OCI-LY1 (cell line): ENCODE measurements at regions not wholly inside any gene's neighbourhood (a gene's known extent, or its start where the extent isn't known, plus 50 kb on each side); places are given as distances from the start of the nearest gene placed in this dataset.
"Not testable (repeated sequence)": the region's sequence is repeated elsewhere in the genome, so short reads cannot be mapped to it uniquely, and the experiment has no call there.

ENCODE experiments used
- H2AFZ ChIP-seq: fragments of 200-600 bp; sonication (generic), shearing (Covaris generic); 2 replicates; pipeline ENCODE4 v1.6.0; 2014; ENCODE audit warnings: antibody characterized with exemption, mild to moderate bottlenecking, low read length
- H3F3A ChIP-seq: fragments of 200-600 bp; sonication (generic), shearing (Covaris generic); 2 replicates; pipeline ENCODE4 v1.6.0; 2014; ENCODE audit warnings: mild to moderate bottlenecking, antibody characterized with exemption, low read length, moderate library complexity; ENCODE audit not compliant: insufficient read depth
- H3K27ac ChIP-seq: fragments of 200-600 bp; sonication (generic); 2 replicates; pipeline ENCODE4 v1.5.1; 2014; ENCODE audit warnings: low read length, mixed run types, mild to moderate bottlenecking, low read depth; ENCODE audit not compliant: poor library complexity, severe bottlenecking
- H3K27me3 ChIP-seq: fragments of 200-600 bp; sonication (generic); 2 replicates; pipeline ENCODE4 v1.6.0; 2014; ENCODE audit warnings: antibody characterized with exemption, mild to moderate bottlenecking, low read length, moderate library complexity; ENCODE audit not compliant: insufficient read depth
- H3K36me3 ChIP-seq: fragments of 200-600 bp; sonication (generic); 2 replicates; pipeline ENCODE4 v1.6.1; 2014; ENCODE audit warnings: mild to moderate bottlenecking, antibody characterized with exemption, low read length, moderate library complexity, mixed read lengths; ENCODE audit not compliant: insufficient read depth
- H3K4me1 ChIP-seq: fragments of 200-600 bp; sonication (generic); 2 replicates; pipeline ENCODE4 v1.5.1; 2014; ENCODE audit warnings: mild to moderate bottlenecking, low read length, moderate library complexity; ENCODE audit not compliant: insufficient read depth, severe bottlenecking
- H3K4me2 ChIP-seq: fragments of 200-600 bp; sonication (generic), shearing (Covaris generic); 2 replicates; pipeline ENCODE4 v1.6.1; 2014; ENCODE audit warnings: low read length
- H3K4me3 ChIP-seq: fragments of 200-600 bp; sonication (generic); 2 replicates; pipeline ENCODE4 v1.5.1; 2014; ENCODE audit warnings: low read length, low read depth, mild to moderate bottlenecking, mixed read lengths; ENCODE audit not compliant: poor library complexity, severe bottlenecking
- H3K79me2 ChIP-seq: fragments of 200-600 bp; shearing (Covaris generic); 2 replicates; pipeline ENCODE4 v1.6.1; 2016; ENCODE audit warnings: mixed run types, low read length, mixed read lengths; ENCODE audit not compliant: insufficient read depth
- H3K9ac ChIP-seq: fragments of 200-600 bp; sonication (generic), shearing (Covaris generic); 2 replicates; pipeline ENCODE4 v1.6.1; 2014; ENCODE audit warnings: mild to moderate bottlenecking, low read length, mixed read lengths
- H3K9me2 ChIP-seq: fragments of 200-600 bp; sonication (generic), shearing (Covaris generic); 2 replicates; pipeline ENCODE4 v1.6.1; 2014; ENCODE audit warnings: low read depth, mild to moderate bottlenecking, low read length, mixed read lengths
- H3K9me3 ChIP-seq: fragments of 200-600 bp; shearing (Covaris generic); 2 replicates; pipeline ENCODE4 v1.6.1; 2014; ENCODE audit warnings: low read length, mixed read lengths
- H4K20me1 ChIP-seq: fragments of 200-600 bp; sonication (generic), shearing (Covaris generic); 2 replicates; pipeline ENCODE4 v1.6.0; 2016; ENCODE audit warnings: mild to moderate bottlenecking, low read length; ENCODE audit not compliant: insufficient read depth
- EZH2 ChIP-seq: fragments of 200-600 bp; sonication (generic), shearing (Covaris generic); IDR thresholded peaks from 2 replicates; pipeline ENCODE4 v1.8.0; 2017; ENCODE audit warnings: borderline replicate concordance, mixed run types, mild to moderate bottlenecking, antibody characterized with exemption, low read length, moderate library complexity, mixed read lengths
- TF ChIP-seq, protein P1 (sequence below): fragments of 200-600 bp; sonication (generic), shearing (Covaris generic); IDR thresholded peaks from 2 replicates; pipeline ENCODE4 v1.5.1; 2017; ENCODE audit warnings: mild to moderate bottlenecking, antibody characterized with exemption, low read length, moderate library complexity, mixed read lengths

DNA sequence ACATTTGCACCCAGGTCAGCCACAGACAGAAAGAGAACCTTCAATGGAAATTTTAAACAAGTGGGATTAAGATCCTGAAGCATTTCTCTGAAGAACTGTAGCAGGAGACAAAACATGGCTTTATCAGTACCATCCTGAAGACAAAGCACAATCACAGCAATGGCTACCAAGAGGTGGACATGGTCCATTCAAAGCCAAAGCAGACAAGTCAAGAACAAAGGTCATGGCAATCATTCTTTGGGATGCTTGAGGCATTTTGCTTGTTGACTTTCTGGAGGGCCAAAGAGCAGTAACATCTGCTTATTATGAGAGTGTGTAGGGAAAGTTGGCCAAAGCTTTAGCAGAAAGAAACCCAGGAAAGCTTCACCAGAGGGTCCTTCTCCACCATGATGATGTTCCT is 248.2 kb downstream of the TOX3 start:
- TF ChIP-seq EZH2, result no peak
- TF ChIP-seq, protein P1, sequence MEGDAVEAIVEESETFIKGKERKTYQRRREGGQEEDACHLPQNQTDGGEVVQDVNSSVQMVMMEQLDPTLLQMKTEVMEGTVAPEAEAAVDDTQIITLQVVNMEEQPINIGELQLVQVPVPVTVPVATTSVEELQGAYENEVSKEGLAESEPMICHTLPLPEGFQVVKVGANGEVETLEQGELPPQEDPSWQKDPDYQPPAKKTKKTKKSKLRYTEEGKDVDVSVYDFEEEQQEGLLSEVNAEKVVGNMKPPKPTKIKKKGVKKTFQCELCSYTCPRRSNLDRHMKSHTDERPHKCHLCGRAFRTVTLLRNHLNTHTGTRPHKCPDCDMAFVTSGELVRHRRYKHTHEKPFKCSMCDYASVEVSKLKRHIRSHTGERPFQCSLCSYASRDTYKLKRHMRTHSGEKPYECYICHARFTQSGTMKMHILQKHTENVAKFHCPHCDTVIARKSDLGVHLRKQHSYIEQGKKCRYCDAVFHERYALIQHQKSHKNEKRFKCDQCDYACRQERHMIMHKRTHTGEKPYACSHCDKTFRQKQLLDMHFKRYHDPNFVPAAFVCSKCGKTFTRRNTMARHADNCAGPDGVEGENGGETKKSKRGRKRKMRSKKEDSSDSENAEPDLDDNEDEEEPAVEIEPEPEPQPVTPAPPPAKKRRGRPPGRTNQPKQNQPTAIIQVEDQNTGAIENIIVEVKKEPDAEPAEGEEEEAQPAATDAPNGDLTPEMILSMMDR, result no peak
- Histone ChIP-seq H3K79me2 (no peaks in the 10 kb centered on the region), H3F3A (no peaks in the 10 kb centered on the region)

DNA sequence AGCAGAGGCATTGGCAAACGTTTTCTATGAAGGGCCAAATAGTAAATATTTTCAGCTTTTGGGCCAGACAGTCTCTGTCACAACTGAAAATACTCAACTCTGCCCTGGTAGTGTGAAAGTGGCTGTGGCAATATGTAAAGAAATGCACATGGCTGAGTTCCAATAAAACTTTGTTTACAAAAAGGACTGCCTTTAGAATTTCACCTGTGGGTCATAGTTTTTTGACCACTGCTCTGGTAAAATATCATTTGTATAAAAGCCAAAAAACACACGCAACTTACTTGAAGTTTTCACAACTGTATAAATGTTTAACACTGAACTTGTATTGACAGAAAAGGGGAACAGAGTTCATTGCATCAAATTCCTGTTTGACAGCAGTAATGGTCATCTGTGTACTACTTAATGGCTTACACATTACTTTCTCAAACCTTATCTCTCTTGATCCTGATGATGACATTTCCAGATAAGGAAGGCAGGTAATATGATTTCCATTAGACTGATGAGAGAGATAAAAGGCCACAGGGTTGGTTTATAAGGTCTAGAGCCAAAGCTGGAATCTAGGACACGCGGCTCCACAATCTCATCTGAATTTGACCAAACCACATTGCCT is 250.1 kb downstream of the TOX3 start:
- not testable (repeated sequence) for H3F3A ChIP-seq, H4K20me1 ChIP-seq, H3K4me3 ChIP-seq, H3K36me3 ChIP-seq, H3K79me2 ChIP-seq, H3K4me2 ChIP-seq, H3K9me2 ChIP-seq, H3K4me1 ChIP-seq, H3K9me3 ChIP-seq, H2AFZ ChIP-seq, H3K27ac ChIP-seq, H3K9ac ChIP-seq, H3K27me3 ChIP-seq

More for the DNA sequence above, 248.2 kb downstream of the TOX3 start:
- Histone ChIP-seq H4K20me1 (no peaks in the 10 kb centered on the region), H3K27me3 (no peaks in the 10 kb centered on the region), H2AFZ (no peak overlapping the region), H3K4me1 (no peaks in the 10 kb centered on the region), H3K36me3 (no peaks in the 10 kb centered on the region), H3K4me3 (no peak overlapping the region), H3K27ac (no peak overlapping the region), H3K9me2 (no peaks in the 10 kb centered on the region), H3K9ac (no peak overlapping the region), H3K9me3 (no peaks in the 10 kb centered on the region), H3K4me2 (no peak overlapping the region)

- H4K20me1 ChIP-seq, result no peaks in the 10 kb centered on the region
- H3K79me2 ChIP-seq, result no peaks in the 10 kb centered on the region
- no peak overlapping the region for H3K4me2 ChIP-seq
- no peaks in the 10 kb centered on the region for H3K4me1 ChIP-seq
- no peak overlapping the region for H3K27ac ChIP-seq
- H3K27me3 ChIP-seq, result 0 out of 2 replicates have a peak, but pooled peaks cover 4% of the 10 kb centered on the region
- H3K9ac ChIP-seq, result no peak overlapping the region
- no peaks in the 10 kb centered on the region for H3F3A ChIP-seq
- no peak overlapping the region for H3K4me3 ChIP-seq
- H3K36me3 ChIP-seq, result no peaks in the 10 kb centered on the region
- H2AFZ ChIP-seq, result no peak overlapping the region
- no peaks in the 10 kb centered on the region for H3K9me3 ChIP-seq
- no peak for TF ChIP-seq EZH2
- TF ChIP-seq, protein P1, result no peak
- no peaks in the 10 kb centered on the region for H3K9me2 ChIP-seq
Observed at GRCh38 chr16:52296076-52296475, 250.9 kb downstream of the TOX3 start.

- TF ChIP-seq, protein P1, result no peak
- no peak for TF ChIP-seq EZH2
- Histone ChIP-seq H3F3A (no peaks in the 10 kb centered on the region), H2AFZ (no peak overlapping the region), H3K27me3 (0 out of 2 replicates have a peak, but pooled peaks cover 4% of the 10 kb centered on the region), H3K79me2 (no peaks in the 10 kb centered on the region), H3K9me3 (no peaks in the 10 kb centered on the region), H3K9me2 (no peaks in the 10 kb centered on the region), H3K4me2 (no peak overlapping the region), H3K4me1 (no peaks in the 10 kb centered on the region), H3K27ac (no peak overlapping the region), H4K20me1 (no peaks in the 10 kb centered on the region), H3K36me3 (no peaks in the 10 kb centered on the region), H3K4me3 (no peak overlapping the region), H3K9ac (no peak overlapping the region)
Observed at GRCh38 chr16:52294660-52295059, 252.3 kb downstream of the TOX3 start.
